OCI-LY3 (cell line): ENCODE measurements at regions not wholly inside any gene's neighbourhood (a gene's known extent, or its start where the extent isn't known, plus 50 kb on each side); places are given as distances from the start of the nearest gene placed in this dataset.
"Not testable (repeated sequence)": the region's sequence is repeated elsewhere in the genome, so short reads cannot be mapped to it uniquely, and the experiment has no call there.

Experiments used
- H2AFZ ChIP-seq: fragments of 200-600, 300-600 bp; shearing (Covaris generic); 2 replicates; pipeline ENCODE4 v1.6.0; 2014; ENCODE audit warnings: antibody characterized with exemption, low read depth, low read length
- H3K27ac ChIP-seq: fragments of 200-600, 300-600 bp; sonication (generic); 2 replicates; pipeline ENCODE4 v1.5.1; 2014; ENCODE audit warnings: mild to moderate bottlenecking, low read length, moderate library complexity, mixed read lengths
- H3K27me3 ChIP-seq: fragments of 200-600, 300-600 bp; sonication (generic); 2 replicates; pipeline ENCODE4 v1.6.1; 2014; ENCODE audit warnings: low read depth, low read length, mixed read lengths
- H3K36me3 ChIP-seq: fragments of 200-600, 300-600 bp; sonication (generic); replicated peaks from 2 replicates; pipeline ENCODE3; 2014; ENCODE audit warnings: low read depth, low read length, mixed read lengths
- H3K4me1 ChIP-seq: fragments of 300-600, 200-600 bp; sonication (generic); 2 replicates; pipeline ENCODE4 v1.6.1; 2014; ENCODE audit warnings: low read length, mixed read lengths
- H3K4me2 ChIP-seq: fragments of 200-600, 300-600 bp; sonication (generic); 2 replicates; pipeline ENCODE4 v1.6.1; 2014; ENCODE audit warnings: low read length, mixed read lengths
- H3K4me3 ChIP-seq: fragments of 300-600, 200-600 bp; sonication (generic); 2 replicates; pipeline ENCODE4 v1.5.1; 2014; ENCODE audit warnings: antibody characterized with exemption, mild to moderate bottlenecking, low read length, moderate library complexity
- H3K79me2 ChIP-seq: fragments of 300-600, 200-600 bp; shearing (Covaris generic); 2 replicates; pipeline ENCODE4 v1.6.1; 2014; ENCODE audit warnings: mild to moderate bottlenecking, low read length, mixed read lengths
- H3K9ac ChIP-seq: fragments of 300-600, 200-600 bp; shearing (Covaris generic); 2 replicates; pipeline ENCODE4 v1.6.0; 2014; ENCODE audit warnings: mild to moderate bottlenecking, low read length, moderate library complexity
- H3K9me3 ChIP-seq: fragments of 200-600, 300-600 bp; shearing (Covaris generic); 2 replicates; pipeline ENCODE4 v1.6.1; 2014; ENCODE audit warnings: low read length, mixed read lengths; ENCODE audit not compliant: insufficient read depth
- H4K20me1 ChIP-seq: fragments of 200-600, 300-600 bp; sonication (generic); 2 replicates; pipeline ENCODE4 v1.6.1; 2016; ENCODE audit warnings: low read length, mixed read lengths; ENCODE audit not compliant: insufficient read depth
- EZH2phosphoT487 ChIP-seq: fragments of 200-600 bp; shearing (Covaris generic); IDR thresholded peaks from 2 replicates; pipeline ENCODE4 v1.6.1; 2018; ENCODE audit warnings: antibody characterized with exemption, mixed run types, low read depth
- TF ChIP-seq, protein P1 (sequence below): fragments of 200-600, 300-600 bp; sonication (generic); IDR thresholded peaks from 2 replicates; pipeline ENCODE4 v1.5.1; 2014; ENCODE audit warnings: antibody characterized with exemption, low read length, low read depth

DNA sequence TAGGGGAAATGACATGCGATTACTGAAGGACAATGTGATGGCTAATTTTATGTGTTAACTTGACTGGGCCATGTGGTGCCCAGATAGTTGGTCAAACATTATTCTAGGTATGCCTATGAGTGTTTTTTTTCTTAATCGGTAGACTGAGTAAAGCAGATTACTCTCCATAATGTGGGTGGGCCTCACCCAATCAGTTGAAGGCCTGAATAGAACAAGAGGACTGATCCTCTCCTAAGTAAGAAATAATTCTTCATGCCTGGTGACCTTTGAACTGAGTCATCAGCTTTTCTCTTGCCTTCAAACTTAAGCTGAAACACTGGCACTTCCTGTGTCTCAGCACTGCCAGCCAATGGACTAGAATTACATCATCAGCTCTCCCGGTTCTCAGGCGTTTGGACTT is 164.0 kb upstream of the FGF13 start:
- Histone ChIP-seq H3K27me3 (no peaks in the 10 kb centered on the region), H3K9ac (no peak overlapping the region), H3K79me2 (no peaks in the 10 kb centered on the region), H2AFZ (no peak overlapping the region), H3K9me3 (no peaks in the 10 kb centered on the region), H3K4me1 (no peaks in the 10 kb centered on the region), H3K27ac (no peak overlapping the region), H3K36me3 (no peaks in the 10 kb centered on the region), H3K4me3 (no peak overlapping the region), H4K20me1 (no peaks in the 10 kb centered on the region), H3K4me2 (no peak overlapping the region)
- no peak for TF ChIP-seq EZH2phosphoT487
- TF ChIP-seq, protein P1, sequence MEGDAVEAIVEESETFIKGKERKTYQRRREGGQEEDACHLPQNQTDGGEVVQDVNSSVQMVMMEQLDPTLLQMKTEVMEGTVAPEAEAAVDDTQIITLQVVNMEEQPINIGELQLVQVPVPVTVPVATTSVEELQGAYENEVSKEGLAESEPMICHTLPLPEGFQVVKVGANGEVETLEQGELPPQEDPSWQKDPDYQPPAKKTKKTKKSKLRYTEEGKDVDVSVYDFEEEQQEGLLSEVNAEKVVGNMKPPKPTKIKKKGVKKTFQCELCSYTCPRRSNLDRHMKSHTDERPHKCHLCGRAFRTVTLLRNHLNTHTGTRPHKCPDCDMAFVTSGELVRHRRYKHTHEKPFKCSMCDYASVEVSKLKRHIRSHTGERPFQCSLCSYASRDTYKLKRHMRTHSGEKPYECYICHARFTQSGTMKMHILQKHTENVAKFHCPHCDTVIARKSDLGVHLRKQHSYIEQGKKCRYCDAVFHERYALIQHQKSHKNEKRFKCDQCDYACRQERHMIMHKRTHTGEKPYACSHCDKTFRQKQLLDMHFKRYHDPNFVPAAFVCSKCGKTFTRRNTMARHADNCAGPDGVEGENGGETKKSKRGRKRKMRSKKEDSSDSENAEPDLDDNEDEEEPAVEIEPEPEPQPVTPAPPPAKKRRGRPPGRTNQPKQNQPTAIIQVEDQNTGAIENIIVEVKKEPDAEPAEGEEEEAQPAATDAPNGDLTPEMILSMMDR: no peak

DNA sequence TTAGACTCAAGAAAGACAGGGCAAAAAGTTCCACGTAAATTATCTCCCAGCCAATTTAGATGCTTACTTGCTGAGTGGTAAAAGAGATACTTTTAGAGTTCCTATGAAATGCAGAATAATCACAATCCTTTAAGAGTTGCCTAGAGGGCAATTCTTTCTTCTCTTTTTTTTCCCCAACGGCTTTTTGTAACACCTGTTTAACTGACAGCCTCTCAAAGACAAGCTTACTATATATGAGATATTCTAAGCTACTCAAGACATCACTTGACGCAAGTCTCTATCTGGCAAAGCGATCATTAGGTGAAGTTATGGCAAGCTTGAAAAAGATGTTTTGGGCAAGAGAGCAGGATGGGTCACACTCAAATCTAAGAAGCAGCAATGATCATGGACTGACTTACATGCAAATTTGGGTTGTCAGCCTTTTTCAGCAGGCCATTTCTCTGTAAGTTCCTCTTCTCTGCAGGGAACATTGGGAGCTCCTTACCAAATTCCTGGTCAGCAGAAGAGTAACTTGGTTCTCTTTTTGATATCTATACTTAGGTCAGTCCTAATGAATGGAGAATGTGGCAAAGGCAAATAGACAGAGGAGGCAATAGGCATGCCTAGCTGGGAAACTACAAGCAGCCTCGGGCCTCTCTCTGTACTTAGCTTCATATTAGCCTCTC is 162.9 kb upstream of the FGF13 start:
- Histone ChIP-seq H3K36me3 (no peaks in the 10 kb centered on the region), H3K9me3 (no peaks in the 10 kb centered on the region), H3K9ac (no peak overlapping the region), H4K20me1 (no peaks in the 10 kb centered on the region), H3K79me2 (no peaks in the 10 kb centered on the region), H3K4me3 (no peak overlapping the region), H2AFZ (no peak overlapping the region), H3K4me2 (no peak overlapping the region), H3K27ac (no peak overlapping the region), H3K4me1 (no peaks in the 10 kb centered on the region), H3K27me3 (no peaks in the 10 kb centered on the region)
- TF ChIP-seq, protein P1: no peak
- no peak for TF ChIP-seq EZH2phosphoT487

GRCh38 chrX:138873640-138874039 is 162.1 kb upstream of the FGF13 start:
- H3K27me3 ChIP-seq, H3K79me2 ChIP-seq, H3K9me3 ChIP-seq, H3K4me3 ChIP-seq, H4K20me1 ChIP-seq, H3K27ac ChIP-seq, H3K36me3 ChIP-seq, H3K9ac ChIP-seq, H2AFZ ChIP-seq, H3K4me2 ChIP-seq, H3K4me1 ChIP-seq: not testable (repeated sequence)

GRCh38 chrX:138872537-138872936 is 161.0 kb upstream of the FGF13 start:
- Histone ChIP-seq H3K27me3 (no peaks in the 10 kb centered on the region), H3K27ac (no peak overlapping the region), H3K9ac (no peak overlapping the region), H3K9me3 (no peaks in the 10 kb centered on the region), H4K20me1 (no peaks in the 10 kb centered on the region), H3K79me2 (no peaks in the 10 kb centered on the region), H3K4me1 (no peaks in the 10 kb centered on the region), H3K4me3 (no peak overlapping the region), H3K4me2 (no peak overlapping the region), H2AFZ (no peak overlapping the region), H3K36me3 (no peaks in the 10 kb centered on the region)
- TF ChIP-seq, protein P1: no peak
- TF ChIP-seq EZH2phosphoT487: no peak

- H3K4me1 ChIP-seq: no peaks in the 10 kb centered on the region
- no peak overlapping the region for H3K9ac ChIP-seq
- H4K20me1 ChIP-seq: no peaks in the 10 kb centered on the region
- no peaks in the 10 kb centered on the region for H3K36me3 ChIP-seq
- no peak overlapping the region for H2AFZ ChIP-seq
- no peak for TF ChIP-seq EZH2phosphoT487
- TF ChIP-seq, protein P1: no peak
- no peak overlapping the region for H3K4me3 ChIP-seq
- H3K79me2 ChIP-seq: no peaks in the 10 kb centered on the region
- no peaks in the 10 kb centered on the region for H3K9me3 ChIP-seq
- no peak overlapping the region for H3K4me2 ChIP-seq
- no peaks in the 10 kb centered on the region for H3K27me3 ChIP-seq
- no peak overlapping the region for H3K27ac ChIP-seq
Observed at GRCh38 chrX:138871739-138872138, 160.2 kb upstream of the FGF13 start.
